Neural cell (in vitro differentiated cells): ENCODE measurements at regions not wholly inside any gene's neighbourhood (a gene's known extent, or its start where the extent isn't known, plus 50 kb on each side); places are given as distances from the start of the nearest gene placed in this dataset.

Experiments
- H2AFZ ChIP-seq: fragments of 200-600, 300-800 bp; sonication (generic), shearing (Covaris generic); 2 replicates; pipeline ENCODE4 v1.6.0; 2014; ENCODE audit warnings: low read depth, mild to moderate bottlenecking, antibody characterized with exemption, low read length, moderate library complexity
- H3F3A ChIP-seq: fragments of 200-600 bp; shearing (Covaris generic); 2 replicates; pipeline ENCODE4 v1.6.1; 2016; ENCODE audit warnings: mild to moderate bottlenecking, moderate library complexity, mixed read lengths, antibody characterized with exemption, low read length; ENCODE audit not compliant: insufficient read depth, poor library complexity, severe bottlenecking
- H3K27ac ChIP-seq: fragments of 200-600, 300-800 bp; sonication (generic), shearing (Covaris generic); 2 replicates; pipeline ENCODE4 v1.5.1; 2014; ENCODE audit warnings: mild to moderate bottlenecking, low read length, moderate library complexity
- H3K27me3 ChIP-seq: fragments of 300-800, 200-600 bp; sonication (generic), shearing (Covaris generic); 2 replicates; pipeline ENCODE4 v1.6.0; 2014; ENCODE audit warnings: mild to moderate bottlenecking, low read depth, low read length, moderate library complexity; ENCODE audit not compliant: insufficient read depth
- H3K36me3 ChIP-seq: fragments of 300-800, 200-600 bp; sonication (generic), shearing (Covaris generic); 2 replicates; pipeline ENCODE4 v1.5.1; 2014; ENCODE audit warnings: mild to moderate bottlenecking, antibody characterized with exemption, low read length, moderate library complexity; ENCODE audit not compliant: insufficient read depth
- H3K4me2 ChIP-seq: fragments of 300-800, 200-600 bp; sonication (generic), shearing (Covaris generic); 2 replicates; pipeline ENCODE4 v1.6.0; 2014; ENCODE audit warnings: mild to moderate bottlenecking, low read length
- H3K4me3 ChIP-seq: fragments of 300-800, 200-600 bp; sonication (generic), shearing (Covaris generic); 2 replicates; pipeline ENCODE4 v1.5.1; 2014; ENCODE audit warnings: mild to moderate bottlenecking, low read length, moderate library complexity
- H3K79me2 ChIP-seq: fragments of 200-600 bp; shearing (Covaris generic); replicated peaks from 2 replicates; pipeline ENCODE4 v1.6.0; 2014; ENCODE audit warnings: mild to moderate bottlenecking, low read length, moderate library complexity; ENCODE audit not compliant: insufficient read depth
- H3K9ac ChIP-seq: fragments of 300-800, 200-600 bp; sonication (generic), shearing (Covaris generic); 2 replicates; pipeline ENCODE4 v1.6.1; 2016; ENCODE audit warnings: mild to moderate bottlenecking, low read length, mixed read lengths
- H3K9me2 ChIP-seq: fragments of 200-600 bp; shearing (Covaris generic); 2 replicates; pipeline ENCODE4 v1.6.1; 2016; ENCODE audit warnings: mild to moderate bottlenecking, low read length, mixed read lengths; ENCODE audit not compliant: insufficient read depth
- H3K9me3 ChIP-seq: fragments of 200-600, 300-800 bp; sonication (generic), shearing (Covaris generic); 2 replicates; pipeline ENCODE4 v1.6.1; 2016; ENCODE audit warnings: mild to moderate bottlenecking, mixed run types, low read length, moderate library complexity, mixed read lengths
- H4K20me1 ChIP-seq: fragments of 200-600 bp; shearing (Covaris generic); 2 replicates; pipeline ENCODE4 v1.6.1; 2016; ENCODE audit warnings: mild to moderate bottlenecking, mixed run types; ENCODE audit not compliant: insufficient read depth
- CTCF ChIP-seq: fragments of 450-650 bp; IDR thresholded peaks from 2 replicates; pipeline ENCODE4 v1.5.1; 2014; ENCODE audit warnings: antibody characterized with exemption, mild to moderate bottlenecking, moderate library complexity; ENCODE audit not compliant: poor library complexity, severe bottlenecking
- EP300 ChIP-seq: fragments of 450-650 bp; conservative IDR thresholded peaks from 2 replicates; pipeline ENCODE4 v1.6.1; 2014; ENCODE audit warnings: antibody characterized with exemption, mild to moderate bottlenecking, moderate library complexity; ENCODE audit not compliant: poor library complexity, severe bottlenecking
- EZH2 ChIP-seq: fragments of 200-600, 300-800 bp; shearing (Covaris generic), sonication (generic); IDR thresholded peaks from 2 replicates; pipeline ENCODE4 v1.6.1; 2014; ENCODE audit warnings: antibody characterized with exemption, low read length, borderline replicate concordance, mild to moderate bottlenecking; ENCODE audit not compliant: insufficient read depth, poor library complexity, severe bottlenecking
- MXI1 ChIP-seq: fragments of 450-650 bp; conservative IDR thresholded peaks from 2 replicates; pipeline ENCODE4 v1.6.1; 2014; ENCODE audit warnings: antibody characterized with exemption, mild to moderate bottlenecking; ENCODE audit not compliant: poor library complexity, severe bottlenecking
- POLR2AphosphoS5 ChIP-seq: IDR thresholded peaks from 2 replicates; pipeline ENCODE4 v1.6.1; 2012
- RAD21 ChIP-seq: fragments of 450-650 bp; conservative IDR thresholded peaks from 2 replicates; pipeline ENCODE4 v1.6.1; 2014; ENCODE audit warnings: antibody characterized with exemption, mild to moderate bottlenecking, moderate library complexity
- REST ChIP-seq: IDR thresholded peaks from 2 replicates; pipeline ENCODE4 v1.6.1; 2012; ENCODE audit warnings: borderline replicate concordance
- SMC3 ChIP-seq: fragments of 450-650 bp; conservative IDR thresholded peaks from 2 replicates; pipeline ENCODE4 v1.6.1; 2014; ENCODE audit warnings: antibody characterized with exemption, mild to moderate bottlenecking, moderate library complexity; ENCODE audit not compliant: poor library complexity
- TAF1 ChIP-seq: IDR thresholded peaks from 2 replicates; pipeline ENCODE4 v1.6.1; 2012; ENCODE audit warnings: low read depth

DNA sequence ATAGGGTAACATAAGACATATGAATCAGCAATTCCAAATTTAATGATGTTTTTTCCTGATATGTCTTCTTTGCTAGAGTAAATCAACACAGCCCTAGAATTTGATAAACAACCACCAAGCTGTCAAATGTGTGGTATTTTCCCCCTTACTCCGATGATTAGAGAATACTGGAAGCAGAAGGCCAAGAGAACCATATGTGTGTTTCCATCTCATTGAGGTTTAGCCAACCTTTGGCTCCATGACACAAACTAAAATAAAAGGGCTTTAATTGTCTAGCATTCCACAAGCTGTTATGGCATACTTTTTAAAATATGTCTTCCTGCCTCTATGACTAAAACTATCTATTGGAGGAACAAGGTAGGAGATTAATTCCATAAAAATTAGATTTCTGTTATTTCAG lies 1222.4 kb upstream of the AGA start:
- no peak for TF ChIP-seq SMC3
- no peak for TF ChIP-seq CTCF
- TF ChIP-seq RAD21 = no peak
- TF ChIP-seq MXI1 = no peak
- TF ChIP-seq EZH2 = no peak
- TF ChIP-seq REST = no peak
- TF ChIP-seq TAF1 = no peak
- TF ChIP-seq POLR2AphosphoS5 = no peak
- TF ChIP-seq EP300 = no peak
- Histone ChIP-seq H3K9me2 (no peaks in the 10 kb centered on the region), H3K4me3 (no peak overlapping the region), H2AFZ (no peak overlapping the region), H3K9me3 (no peaks in the 10 kb centered on the region), H3F3A (no peaks in the 10 kb centered on the region), H3K79me2 (no peaks in the 10 kb centered on the region), H4K20me1 (no peaks in the 10 kb centered on the region), H3K27ac (no peak overlapping the region), H3K9ac (no peak overlapping the region), H3K4me2 (no peak overlapping the region), H3K36me3 (no peaks in the 10 kb centered on the region), H3K27me3 (no peaks in the 10 kb centered on the region)

DNA sequence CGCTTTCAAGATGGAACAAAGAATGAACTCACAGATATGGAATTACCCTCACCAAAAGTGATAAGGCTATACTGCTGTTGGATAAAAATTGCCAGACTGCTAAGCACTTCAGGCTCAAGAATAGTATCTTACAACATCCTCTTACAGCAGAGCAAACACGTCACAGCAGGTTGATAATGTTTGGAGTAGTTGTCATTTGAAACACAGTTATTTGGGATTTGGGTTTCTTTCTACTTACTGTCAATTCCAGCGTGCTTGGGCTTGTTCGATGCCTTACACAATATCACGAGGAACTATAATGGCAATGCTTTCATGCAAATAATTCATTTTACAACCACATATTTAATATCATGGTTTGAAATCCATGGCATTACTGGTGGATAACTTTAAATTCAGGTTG lies 1223.7 kb upstream of the AGA start:
- no peaks in the 10 kb centered on the region for H3K9me2 ChIP-seq

More for the DNA sequence above, 1223.7 kb upstream of the AGA start:
- Histone ChIP-seq H3K27ac (no peak overlapping the region), H3K36me3 (no peaks in the 10 kb centered on the region), H4K20me1 (no peaks in the 10 kb centered on the region), H3K79me2 (no peaks in the 10 kb centered on the region), H3K4me3 (no peak overlapping the region), H3K27me3 (no peaks in the 10 kb centered on the region), H3F3A (no peaks in the 10 kb centered on the region), H3K4me2 (no peak overlapping the region), H3K9me3 (no peaks in the 10 kb centered on the region), H3K9ac (no peak overlapping the region), H2AFZ (no peak overlapping the region)
- TF ChIP-seq REST = no peak
- TF ChIP-seq TAF1 = no peak
- no peak for TF ChIP-seq POLR2AphosphoS5
- no peak for TF ChIP-seq EZH2
- TF ChIP-seq MXI1 = no peak
- TF ChIP-seq CTCF = no peak
- no peak for TF ChIP-seq SMC3
- TF ChIP-seq EP300 = no peak
- TF ChIP-seq RAD21 = no peak
